HS-27A (cell line): ENCODE measurements at regions not wholly inside any gene's neighbourhood (a gene's known extent, or its start where the extent isn't known, plus 50 kb on each side); places are given as distances from the start of the nearest gene placed in this dataset.
"Not testable (repeated sequence)": the region's sequence is repeated elsewhere in the genome, so short reads cannot be mapped to it uniquely, and the experiment has no call there.

Experiments used
- DNase-seq: peaks from one replicate; pipeline ENCODE4 v3.0.0-alpha.2; 2012; ENCODE audit warnings: low read depth, missing footprints

- no peak for DNase-seq
Observed at GRCh38 chr13:80550971-80551441, 210.1 kb upstream of the SPRY2 start.

- DNase-seq = no peak
Observed at GRCh38 chr13:80548915-80549314, 208.0 kb upstream of the SPRY2 start.

DNA sequence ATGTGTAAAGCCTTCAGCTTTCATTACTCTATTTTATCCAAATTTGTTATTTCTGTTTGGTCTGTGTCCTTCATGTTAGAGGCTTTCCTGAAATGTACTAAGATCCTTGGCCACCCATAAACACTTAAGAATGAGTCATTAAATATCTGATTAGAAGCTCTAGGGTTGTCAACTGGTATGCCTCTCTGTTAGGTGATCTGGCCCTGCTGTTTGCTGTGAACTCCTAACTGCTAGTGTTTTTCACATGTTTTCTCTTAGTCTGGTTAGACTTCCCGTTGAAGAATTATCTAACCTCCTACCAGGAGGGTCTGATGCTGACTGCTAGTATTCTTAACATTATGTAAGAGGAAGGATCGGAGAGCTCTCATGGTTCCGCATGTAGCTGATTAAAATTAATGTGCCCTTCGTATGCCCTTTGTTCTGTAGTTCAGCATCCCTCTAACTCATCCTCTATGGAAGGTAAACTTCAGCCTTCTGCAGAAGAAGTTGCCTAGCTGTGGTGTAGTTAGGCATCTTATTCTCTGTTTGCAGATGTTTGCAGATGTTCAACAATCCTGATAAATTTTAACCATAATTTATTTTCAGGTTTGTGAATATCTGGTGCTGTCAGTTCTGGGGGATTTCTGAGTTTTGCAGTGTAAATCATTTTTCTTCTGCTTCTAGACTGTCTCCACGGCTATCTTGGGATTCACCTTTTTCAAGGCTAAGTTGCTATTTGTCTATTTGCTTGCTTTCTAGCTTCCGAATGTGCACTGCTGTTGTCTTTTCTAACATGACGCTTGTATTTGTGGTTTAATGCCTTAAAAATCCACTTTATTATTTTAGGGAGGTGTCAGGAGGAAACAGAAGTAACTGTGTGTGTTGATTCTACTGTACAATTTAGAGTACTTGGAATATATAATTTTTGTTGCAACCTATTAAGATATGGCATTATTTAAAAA lies 207.2 kb upstream of the SPRY2 start:
- DNase-seq = no peak

DNA sequence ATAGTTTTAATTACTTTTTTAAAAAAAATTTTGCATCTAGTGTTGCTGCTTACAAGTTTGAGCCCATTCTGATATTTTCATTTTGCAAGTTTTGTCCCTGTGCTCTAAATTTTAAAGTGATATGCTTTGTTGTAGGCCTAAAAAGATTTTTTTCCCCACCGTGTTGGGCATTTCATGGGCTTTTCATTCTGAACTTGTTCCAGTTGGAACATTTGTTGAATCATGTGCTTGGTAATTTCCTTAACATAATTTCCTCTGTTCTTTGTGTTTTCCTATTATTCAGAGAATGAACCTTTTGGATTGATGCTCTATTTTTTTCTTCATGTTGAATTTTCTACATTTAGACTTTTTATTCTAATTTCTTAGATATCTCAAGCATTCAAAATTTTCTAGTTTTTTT lies 206.4 kb upstream of the SPRY2 start:
- DNase-seq = no peak

GRCh38 chr13:80533175-80533574 lies 192.2 kb upstream of the SPRY2 start:
- DNase-seq = no peak

DNA sequence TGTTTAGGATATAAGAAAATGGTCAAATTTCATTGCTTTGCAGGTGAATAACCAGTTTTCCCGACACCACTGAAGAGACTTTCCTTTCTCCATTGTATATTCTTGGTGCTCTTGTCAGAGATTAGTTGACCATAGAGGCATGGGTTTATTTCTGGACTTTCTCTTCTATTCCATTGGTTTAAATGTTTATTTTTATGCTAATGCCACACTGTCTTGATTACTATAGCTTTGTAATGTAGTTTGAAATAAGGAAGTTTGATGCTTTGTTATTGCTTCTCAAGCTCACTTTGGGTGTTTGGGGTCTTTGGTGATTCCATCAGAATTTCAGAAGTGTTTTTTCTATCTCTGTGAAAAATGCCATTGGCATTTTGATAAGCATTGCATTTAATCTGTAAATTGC lies 190.0 kb upstream of the SPRY2 start:
- DNase-seq = no peak

DNA sequence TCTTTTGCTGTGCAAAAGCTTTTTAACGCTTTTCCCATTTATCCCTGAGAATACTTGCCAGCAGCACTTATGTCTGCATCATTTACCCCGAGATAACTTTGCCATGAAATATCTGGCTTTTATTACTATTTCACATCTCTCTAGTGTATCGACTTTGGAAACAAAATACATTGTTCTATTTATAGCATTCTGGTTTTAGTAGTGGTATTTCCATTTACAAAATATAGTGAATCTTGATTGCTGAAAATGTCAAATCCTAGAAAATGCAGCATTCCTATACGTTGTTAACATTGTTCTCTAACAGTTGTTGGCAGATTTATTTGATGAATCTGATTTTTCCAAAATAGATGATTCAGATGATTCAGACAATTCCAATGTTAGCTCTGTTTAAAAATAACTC lies 189.3 kb upstream of the SPRY2 start:
- DNase-seq = no peak

DNA sequence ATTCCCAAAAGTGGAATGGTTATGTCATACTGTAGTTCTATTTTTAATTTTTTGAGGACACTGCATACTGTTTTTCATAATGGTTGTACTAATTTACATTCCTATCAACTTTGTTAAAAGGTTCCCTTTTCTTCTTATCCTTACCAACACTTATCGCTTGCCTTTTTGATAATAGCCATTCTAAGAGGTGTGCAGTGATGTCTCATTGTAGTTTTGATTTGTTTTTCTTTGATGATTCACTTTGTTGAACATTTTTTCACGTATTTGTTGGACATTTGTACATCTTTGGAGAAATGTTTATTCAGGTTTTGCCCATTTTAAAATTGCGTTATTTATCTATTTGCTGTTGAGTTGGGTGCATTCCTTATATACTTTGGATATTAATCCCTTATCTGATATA lies 188.8 kb upstream of the SPRY2 start:
- no peak for DNase-seq

- DNase-seq = no peak
Observed at GRCh38 chr13:80528733-80529132, 187.8 kb upstream of the SPRY2 start.

GRCh38 chr13:80527400-80527799 lies 186.5 kb upstream of the SPRY2 start:
- no peak for DNase-seq

DNA sequence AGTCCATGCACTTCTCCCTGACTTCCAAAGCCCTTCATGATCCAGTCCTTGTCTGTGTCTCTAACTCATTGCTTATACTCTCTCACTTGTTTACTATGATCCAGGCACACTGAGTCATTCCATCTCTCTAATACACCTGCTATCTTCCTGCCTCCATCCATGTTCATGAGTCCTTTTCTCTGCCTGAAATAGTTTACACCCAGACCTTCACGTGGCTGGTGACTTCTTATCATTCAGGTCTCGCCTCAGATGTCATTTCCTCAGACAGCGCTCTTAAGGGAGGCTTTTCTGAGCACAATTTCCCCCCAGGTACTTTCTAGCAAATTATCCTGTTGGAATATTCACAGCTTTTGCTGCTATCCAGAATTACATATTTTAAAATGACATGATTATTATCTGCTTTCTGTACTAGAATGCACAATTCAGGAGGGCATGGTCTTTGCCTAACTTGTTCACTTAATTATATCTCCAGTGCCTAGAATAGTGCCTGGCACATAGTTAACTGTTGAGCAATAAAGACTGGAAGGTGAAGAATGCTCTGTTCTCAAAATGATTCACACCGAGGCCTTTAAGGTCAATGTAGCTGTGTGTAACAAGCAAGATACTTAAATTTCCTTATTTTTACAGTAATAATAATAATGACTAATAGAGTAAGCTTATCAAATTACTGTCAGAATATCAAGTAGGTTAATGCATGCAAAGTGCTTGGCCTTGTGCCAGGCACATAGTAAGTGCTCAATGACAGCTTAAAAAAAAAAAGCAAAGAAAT lies 183.7 kb upstream of the SPRY2 start:
- no peak for DNase-seq

DNA sequence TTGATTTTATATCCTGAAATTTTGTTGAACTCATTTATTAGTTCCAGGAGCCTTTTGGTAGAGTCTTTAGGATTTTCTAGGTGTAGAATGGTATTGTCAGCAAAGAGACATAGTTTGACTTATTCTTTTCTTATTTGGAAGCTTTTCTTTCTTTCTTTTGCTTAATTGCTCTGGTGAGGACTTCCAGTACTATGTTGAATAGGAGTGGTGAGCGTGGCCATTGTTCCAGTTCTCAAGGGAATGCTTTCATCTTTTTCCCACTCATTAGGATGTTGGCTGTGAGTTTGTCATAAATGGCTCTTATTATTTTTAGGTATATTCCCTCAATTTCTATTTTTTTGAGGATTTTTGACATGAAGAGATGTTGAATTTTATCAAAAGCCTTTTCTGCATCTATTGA lies 182.2 kb upstream of the SPRY2 start:
- no peak for DNase-seq

GRCh38 chr13:80522463-80522862 lies 181.5 kb upstream of the SPRY2 start:
- DNase-seq = not testable (repeated sequence)

DNA sequence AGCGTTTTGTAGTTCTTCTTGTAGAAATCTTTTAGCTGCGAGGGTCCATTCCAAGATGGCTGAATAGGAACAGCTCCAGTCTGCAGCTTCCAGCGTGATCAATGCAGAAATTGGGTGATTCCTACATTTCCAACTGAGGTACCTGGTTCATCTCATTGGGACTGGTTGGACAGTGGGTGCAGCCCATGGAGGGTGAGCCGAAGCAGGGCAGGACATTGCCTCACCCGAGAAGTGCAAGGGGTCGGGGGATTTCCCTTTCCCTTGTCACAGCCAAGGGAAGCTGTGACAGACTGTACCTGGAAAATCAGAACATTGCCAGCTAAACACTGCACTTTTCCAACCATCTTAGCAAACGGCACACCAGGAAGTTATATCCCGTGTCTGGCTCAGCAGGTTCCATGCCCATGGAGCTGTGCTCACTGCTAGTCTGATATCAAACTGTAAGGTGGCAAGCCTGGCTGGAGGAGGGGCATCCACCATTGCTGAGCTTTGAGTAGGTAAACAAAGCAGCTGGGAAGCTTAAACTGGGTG lies 176.0 kb upstream of the SPRY2 start:
- no peak for DNase-seq

DNA sequence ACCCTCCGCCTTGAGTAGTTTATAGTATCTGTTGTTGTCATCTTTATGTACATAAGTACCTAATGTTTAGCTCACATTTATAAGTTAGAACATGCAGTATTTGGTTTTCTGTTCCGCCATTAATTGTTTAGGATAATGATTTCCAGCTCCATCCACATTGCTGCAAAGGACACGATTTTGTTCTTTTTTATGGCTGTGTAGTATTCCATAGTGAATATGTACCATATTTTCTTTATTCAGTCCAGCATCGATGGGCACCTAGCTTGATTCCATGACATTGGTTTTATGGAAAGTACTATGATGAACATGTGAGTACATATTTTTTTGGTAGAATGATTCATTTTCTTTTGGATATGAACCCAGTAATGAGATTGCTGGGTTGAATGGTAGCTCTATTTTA lies 174.4 kb upstream of the SPRY2 start:
- no peak for DNase-seq

GRCh38 chr13:80513196-80513595 lies 172.3 kb upstream of the SPRY2 start:
- DNase-seq = no peak

DNA sequence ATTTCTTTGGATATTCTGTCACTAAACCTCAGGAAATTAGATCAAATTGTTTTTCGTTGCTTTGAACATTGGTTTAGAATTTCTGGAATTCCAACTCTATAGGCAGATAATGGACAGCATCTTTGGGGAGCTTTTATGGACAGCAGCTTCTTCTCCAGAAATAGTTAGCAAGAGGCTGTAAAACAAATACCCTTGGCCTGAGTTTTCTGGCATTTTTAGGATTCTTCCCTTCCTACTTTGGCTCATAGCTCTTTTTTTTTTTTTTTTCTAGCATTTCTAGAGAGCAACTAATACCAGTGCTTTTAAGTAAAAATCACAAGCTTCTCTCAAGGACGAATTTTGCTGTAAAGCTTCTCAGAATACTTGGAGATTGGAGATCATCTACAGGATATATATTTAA lies 169.8 kb upstream of the SPRY2 start:
- no peak for DNase-seq

DNA sequence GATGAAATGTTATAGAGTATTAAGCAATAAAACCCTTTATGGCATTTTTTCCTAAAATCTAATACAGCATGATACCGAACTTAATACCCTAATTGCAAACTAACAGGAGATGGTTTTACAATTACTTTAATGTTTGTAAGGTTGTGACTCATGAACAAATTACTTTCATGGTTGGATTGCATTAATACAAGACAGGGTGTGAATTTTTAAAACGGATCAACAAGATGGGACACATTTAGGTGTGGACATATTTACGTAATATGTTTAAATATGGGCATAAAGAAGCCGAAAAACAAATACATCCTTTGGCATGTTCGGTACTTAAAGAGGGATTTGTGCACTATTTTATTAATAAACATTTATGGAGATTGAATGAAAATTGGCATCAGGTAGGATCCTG lies 168.3 kb upstream of the SPRY2 start:
- no peak for DNase-seq

DNA sequence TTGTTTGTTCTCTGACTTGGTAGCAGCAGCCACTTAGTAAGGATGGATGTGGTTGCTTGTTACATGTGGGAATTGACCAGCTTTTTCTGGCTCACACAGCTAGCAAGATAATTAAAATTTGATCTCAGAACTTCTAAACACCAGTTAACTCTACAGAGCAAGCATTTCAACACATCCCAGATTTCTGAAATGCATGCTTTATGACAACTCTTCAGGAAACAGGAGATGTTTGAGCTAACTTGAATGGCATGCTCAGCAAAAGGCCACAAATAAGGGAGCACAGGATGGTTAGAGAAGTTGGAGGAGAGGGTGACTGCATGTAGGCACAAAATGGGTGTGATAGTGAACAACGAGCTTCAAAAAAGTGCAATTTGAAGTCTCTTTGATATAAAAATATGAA lies 167.1 kb upstream of the SPRY2 start:
- no peak for DNase-seq

GRCh38 chr13:80504453-80504852 lies 163.5 kb upstream of the SPRY2 start:
- no peak for DNase-seq

DNA sequence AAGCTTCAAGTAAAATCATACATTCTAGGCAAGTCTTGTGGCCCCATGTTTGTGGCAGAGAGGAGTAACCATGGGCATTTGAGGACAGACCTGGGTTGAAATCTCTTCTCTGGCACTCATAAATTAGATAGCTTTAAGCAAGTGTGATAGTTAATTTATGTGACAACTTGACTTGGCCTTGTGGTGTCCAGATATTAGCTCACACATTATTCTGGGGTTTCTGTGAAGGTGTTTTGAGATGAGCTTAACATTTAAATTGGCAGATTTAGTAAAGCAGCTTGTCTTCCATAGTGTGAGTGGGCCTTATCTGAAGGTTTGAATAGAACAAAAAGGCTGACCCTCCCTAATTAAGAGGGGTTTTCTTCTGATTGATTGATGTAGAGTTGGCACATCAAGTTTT lies 161.4 kb upstream of the SPRY2 start:
- no peak for DNase-seq

- DNase-seq = no peak
Observed at GRCh38 chr13:80501556-80501955, 160.6 kb upstream of the SPRY2 start.
